Fibroblast of lung (primary cell): ENCODE measurements at regions not wholly inside any gene's neighbourhood (a gene's known extent, or its start where the extent isn't known, plus 50 kb on each side); places are given as distances from the start of the nearest gene placed in this dataset.

ENCODE experiments used
- DNase-seq, 2 donors: peaks; one replicate each; pipeline versions ENCODE4 v3.0.0 to v3.0.0-alpha.2; 2010; ENCODE audit warnings: low read depth in 2 of 2
- H2AFZ ChIP-seq: 2 replicates; pipeline ENCODE4 v1.5.1; 2012; ENCODE audit warnings: low read length, control low read depth, inconsistent platforms
- H3K27ac ChIP-seq: 2 replicates; pipeline ENCODE4 v1.5.1; 2011; ENCODE audit warnings: low read length, control low read depth; ENCODE audit not compliant: insufficient read depth
- H3K27me3 ChIP-seq: 2 replicates; pipeline ENCODE4 v1.5.1; 2011; ENCODE audit warnings: mild to moderate bottlenecking, low read length; ENCODE audit not compliant: control insufficient read depth, insufficient read depth
- H3K36me3 ChIP-seq: 2 replicates; pipeline ENCODE4 v1.5.1; 2011; ENCODE audit warnings: low read length; ENCODE audit not compliant: control insufficient read depth, insufficient read depth
- H3K4me1 ChIP-seq: 2 replicates; pipeline ENCODE4 v1.5.1; 2011; ENCODE audit warnings: low read length; ENCODE audit not compliant: control insufficient read depth, insufficient read depth; ENCODE audit errors: extremely low read depth
- H3K4me2 ChIP-seq: 2 replicates; pipeline ENCODE4 v1.5.1; 2011; ENCODE audit warnings: low read length, control low read depth; ENCODE audit not compliant: insufficient read depth; ENCODE audit errors: extremely low read depth
- H3K4me3 ChIP-seq, 4 experiments: fragments of 200-600 bp in 1 of 4; sonication (generic) in 1 of 4; replicated peaks in 1 of 4; 2 replicates each; pipeline ENCODE4 v1.5.1; 2011 to 2016; ENCODE audit warnings: low read length in 4 of 4, low read depth in 3 of 4, mild to moderate bottlenecking in 3 of 4, control low read depth in 2 of 4, inconsistent platforms in 1 of 4, mixed read lengths in 1 of 4; ENCODE audit not compliant: insufficient read depth in 1 of 4; ENCODE audit errors: control extremely low read depth in 1 of 4
- H3K79me2 ChIP-seq: 2 replicates; pipeline ENCODE4 v1.5.1; 2012; ENCODE audit warnings: mild to moderate bottlenecking, low read length, inconsistent platforms; ENCODE audit not compliant: control insufficient read depth, insufficient read depth
- H3K9ac ChIP-seq: 2 replicates; pipeline ENCODE4 v1.5.1; 2011; ENCODE audit warnings: mild to moderate bottlenecking, low read length, control low read depth; ENCODE audit not compliant: insufficient read depth
- H3K9me3 ChIP-seq: 2 replicates; pipeline ENCODE4 v1.5.1; 2012; ENCODE audit warnings: low read depth, low read length; ENCODE audit not compliant: control insufficient read depth, insufficient read depth
- H4K20me1 ChIP-seq: 2 replicates; pipeline ENCODE4 v1.5.1; 2011; ENCODE audit warnings: low read length; ENCODE audit not compliant: control insufficient read depth, insufficient read depth; ENCODE audit errors: extremely low read depth
- EZH2 ChIP-seq: IDR thresholded peaks from 2 replicates; pipeline ENCODE4 v1.5.1; 2012; ENCODE audit warnings: low read length, control low read depth, mild to moderate bottlenecking; ENCODE audit errors: missing control alignments
- TF ChIP-seq, protein P1 (sequence below), 2 donors: IDR thresholded peaks in 1 of 2; conservative IDR thresholded peaks in 1 of 2; 1 replicate in 1 of 2; 2 replicates in 1 of 2; pipeline ENCODE4 v1.5.1; 2011 to 2012; ENCODE audit warnings: low read length in 2 of 2, control low read depth in 1 of 2, inconsistent platforms in 1 of 2, low read depth in 1 of 2, mild to moderate bottlenecking in 1 of 2

DNA sequence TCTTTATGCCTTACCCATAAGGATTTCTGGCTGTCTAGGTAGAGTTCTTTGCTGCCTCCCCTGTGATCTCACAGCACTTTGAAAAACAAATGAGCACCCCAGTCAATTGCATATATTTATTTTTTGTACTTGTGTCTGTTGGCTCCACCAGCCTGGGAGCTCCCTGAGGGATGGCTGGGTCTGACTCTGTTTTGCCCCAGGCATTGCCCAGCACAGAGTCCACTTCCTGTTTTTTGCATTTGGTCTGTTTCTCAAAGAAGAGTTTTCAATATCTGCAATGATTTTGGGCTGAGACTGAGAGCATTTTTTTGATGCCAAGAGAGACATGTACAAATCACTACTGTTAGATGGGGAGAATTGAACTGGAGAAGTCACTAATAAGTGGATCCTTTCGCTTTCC lies 125.0 kb downstream of the FOXD2 start:
- H3K9me3 ChIP-seq: no peaks in the 10 kb centered on the region
- H3K9ac ChIP-seq: no peak overlapping the region
- H3K36me3 ChIP-seq: no peaks in the 10 kb centered on the region
- TF ChIP-seq, protein P1, sequence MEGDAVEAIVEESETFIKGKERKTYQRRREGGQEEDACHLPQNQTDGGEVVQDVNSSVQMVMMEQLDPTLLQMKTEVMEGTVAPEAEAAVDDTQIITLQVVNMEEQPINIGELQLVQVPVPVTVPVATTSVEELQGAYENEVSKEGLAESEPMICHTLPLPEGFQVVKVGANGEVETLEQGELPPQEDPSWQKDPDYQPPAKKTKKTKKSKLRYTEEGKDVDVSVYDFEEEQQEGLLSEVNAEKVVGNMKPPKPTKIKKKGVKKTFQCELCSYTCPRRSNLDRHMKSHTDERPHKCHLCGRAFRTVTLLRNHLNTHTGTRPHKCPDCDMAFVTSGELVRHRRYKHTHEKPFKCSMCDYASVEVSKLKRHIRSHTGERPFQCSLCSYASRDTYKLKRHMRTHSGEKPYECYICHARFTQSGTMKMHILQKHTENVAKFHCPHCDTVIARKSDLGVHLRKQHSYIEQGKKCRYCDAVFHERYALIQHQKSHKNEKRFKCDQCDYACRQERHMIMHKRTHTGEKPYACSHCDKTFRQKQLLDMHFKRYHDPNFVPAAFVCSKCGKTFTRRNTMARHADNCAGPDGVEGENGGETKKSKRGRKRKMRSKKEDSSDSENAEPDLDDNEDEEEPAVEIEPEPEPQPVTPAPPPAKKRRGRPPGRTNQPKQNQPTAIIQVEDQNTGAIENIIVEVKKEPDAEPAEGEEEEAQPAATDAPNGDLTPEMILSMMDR (conservative IDR thresholded peaks at IDR 0.05 in 1 of 2, IDR thresholded peaks at IDR 0.05 in 1 of 2; ENCODE audit: low read depth in 1 of 2, low read length in 2 of 2): no peak
- no peaks in the 10 kb centered on the region for H3K79me2 ChIP-seq
- H3K4me3 ChIP-seq: no peak overlapping the region
- no peak overlapping the region for H3K27ac ChIP-seq
- H3K4me2 ChIP-seq: no peak overlapping the region
- no peak overlapping the region for H2AFZ ChIP-seq
- H3K4me1 ChIP-seq: peaks cover 3% of the 10 kb centered on the region
- peaks cover 2% of the 10 kb centered on the region for H3K27me3 ChIP-seq
- no peak for DNase-seq
- H4K20me1 ChIP-seq: no peaks in the 10 kb centered on the region

DNA sequence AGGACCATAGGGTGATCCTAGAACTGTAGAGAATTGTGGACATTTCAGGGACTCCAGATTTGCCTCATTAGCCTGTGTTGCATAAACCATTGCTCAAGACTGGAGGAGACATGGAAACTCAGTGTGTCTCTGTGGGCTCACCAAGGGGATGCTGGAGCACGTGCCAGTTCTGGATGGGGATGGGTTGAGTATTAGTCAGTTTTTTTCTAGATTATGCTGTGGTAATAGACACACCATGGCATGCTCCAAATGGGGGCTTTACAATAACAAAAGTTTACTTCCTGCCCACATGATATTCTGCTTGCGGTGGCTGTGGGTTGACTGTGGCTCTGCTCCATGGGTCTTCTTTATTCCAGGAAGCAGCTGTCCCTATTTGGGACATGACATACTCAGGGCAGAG lies 125.4 kb downstream of the FOXD2 start:
- H3K27ac ChIP-seq: no peak overlapping the region
- no peak overlapping the region for H3K4me2 ChIP-seq
- H3K9me3 ChIP-seq: no peaks in the 10 kb centered on the region
- peaks cover 2% of the 10 kb centered on the region for H3K27me3 ChIP-seq
- no peak overlapping the region for H3K9ac ChIP-seq
- H4K20me1 ChIP-seq: no peaks in the 10 kb centered on the region
- no peak overlapping the region for H3K4me3 ChIP-seq
- no peak for TF ChIP-seq EZH2
- TF ChIP-seq, protein P1 (conservative IDR thresholded peaks at IDR 0.05 in 1 of 2, IDR thresholded peaks at IDR 0.05 in 1 of 2; ENCODE audit: low read depth in 1 of 2, low read length in 2 of 2): no peak
- H2AFZ ChIP-seq: no peak overlapping the region
- H3K79me2 ChIP-seq: no peaks in the 10 kb centered on the region
- no peaks in the 10 kb centered on the region for H3K36me3 ChIP-seq
- no peak for DNase-seq
- H3K4me1 ChIP-seq: peaks cover 3% of the 10 kb centered on the region

DNA sequence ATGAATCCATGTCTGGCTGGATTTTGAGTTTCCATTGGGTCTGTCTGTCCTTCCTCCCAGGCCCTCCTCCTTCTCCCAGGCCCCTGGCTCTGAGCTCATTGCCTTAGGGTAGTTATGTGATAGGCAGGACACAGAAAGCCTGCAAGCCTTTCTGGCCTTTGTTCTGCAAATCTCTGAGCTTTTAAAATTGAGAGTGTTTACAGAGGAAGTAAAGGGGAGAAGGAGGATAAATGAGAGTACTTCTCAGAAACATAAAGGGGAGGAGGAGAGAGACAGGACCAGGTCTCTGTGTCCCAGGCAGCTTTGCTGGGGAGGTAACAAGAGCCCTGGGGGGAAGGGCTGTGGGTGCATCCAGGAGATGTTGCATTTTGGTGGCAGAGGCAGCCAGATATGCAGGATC lies 126.7 kb downstream of the FOXD2 start:
- H3K79me2 ChIP-seq: no peaks in the 10 kb centered on the region
- no peaks in the 10 kb centered on the region for H3K36me3 ChIP-seq
- no peaks in the 10 kb centered on the region for H3K9me3 ChIP-seq
- no peak overlapping the region for H3K4me3 ChIP-seq
- H3K27me3 ChIP-seq: peaks cover 2% of the 10 kb centered on the region
- H3K4me2 ChIP-seq: no peak overlapping the region
- H2AFZ ChIP-seq: no peak overlapping the region
- H3K4me1 ChIP-seq: peaks cover 5% of the 10 kb centered on the region
- no peak overlapping the region for H3K27ac ChIP-seq
- no peaks in the 10 kb centered on the region for H4K20me1 ChIP-seq
- no peak overlapping the region for H3K9ac ChIP-seq
- no peak for TF ChIP-seq EZH2
- TF ChIP-seq, protein P1 (conservative IDR thresholded peaks at IDR 0.05 in 1 of 2, IDR thresholded peaks at IDR 0.05 in 1 of 2; ENCODE audit: low read depth in 1 of 2, low read length in 2 of 2): no peak
- DNase-seq: no peak
